ENCODE measurements at regions not wholly inside any gene's neighbourhood (a gene's known extent, or its start where the extent isn't known, plus 50 kb on each side); places are given as distances from the start of the nearest gene placed in this dataset.

GRCh38 chr13:82938644-82939043 is 943.6 kb downstream of the SLITRK1 start:
- TF ChIP-seq CTCF (IDR thresholded peaks at IDR 0.05; ENCODE audit: low read depth, low read length): no peak

GRCh38 chr13:82934000-82934399 is 948.3 kb downstream of the SLITRK1 start:
- no peak for TF ChIP-seq CTCF (IDR thresholded peaks at IDR 0.05; ENCODE audit: low read depth, low read length)
- no peak overlapping the region for H3K4me3 ChIP-seq (ENCODE audit: low read depth, low read length)

More at GRCh38 chr13:82938644-82939043, 943.6 kb downstream of the SLITRK1 start:
- no peak overlapping the region for H3K4me3 ChIP-seq (ENCODE audit: low read depth, low read length)

GRCh38 chr13:82925114-82925513 is 957.2 kb downstream of the SLITRK1 start:
- TF ChIP-seq CTCF (IDR thresholded peaks at IDR 0.05; ENCODE audit: low read depth, low read length): no peak
- no peak overlapping the region for H3K4me3 ChIP-seq (ENCODE audit: low read depth, low read length)

GRCh38 chr13:82917984-82918383 is 964.3 kb downstream of the SLITRK1 start:
- no peak overlapping the region for H3K4me3 ChIP-seq (ENCODE audit: low read depth, low read length)
- TF ChIP-seq CTCF (IDR thresholded peaks at IDR 0.05; ENCODE audit: low read depth, low read length): no peak

- no peak overlapping the region for H3K4me3 ChIP-seq (ENCODE audit: low read depth, low read length)
- TF ChIP-seq CTCF (IDR thresholded peaks at IDR 0.05; ENCODE audit: low read depth, low read length): no peak
Measured at GRCh38 chr13:82912564-82912963, 969.7 kb downstream of the SLITRK1 start.

- TF ChIP-seq CTCF (IDR thresholded peaks at IDR 0.05; ENCODE audit: low read depth, low read length): no peak
- H3K4me3 ChIP-seq (ENCODE audit: low read depth, low read length): no peak overlapping the region
Measured at GRCh38 chr13:82905071-82905470, 977.2 kb downstream of the SLITRK1 start.

- no peak overlapping the region for H3K4me3 ChIP-seq (ENCODE audit: low read depth, low read length)
- no peak for TF ChIP-seq CTCF (IDR thresholded peaks at IDR 0.05; ENCODE audit: low read depth, low read length)
Measured at GRCh38 chr13:82900453-82900852, 981.8 kb downstream of the SLITRK1 start.

All from WI38 (cell line).